Heart left ventricle (tissue), 13 donors: ENCODE measurements at regions not wholly inside any gene's neighbourhood (a gene's known extent, or its start where the extent isn't known, plus 50 kb on each side); places are given as distances from the start of the nearest gene placed in this dataset.

Experiments used
- CTCF ChIP-seq, 12 donors: fragments of 200-600 bp; sonication (generic) in 4 of 12; IDR thresholded peaks; one replicate each; pipeline versions ENCODE4 v1.5.0 to v1.8.0; 2018 to 2022; ENCODE audit warnings: antibody characterized with exemption in 12 of 12, mild to moderate bottlenecking in 5 of 12
- POLR2A ChIP-seq, 2 donors: fragments of 450-650 bp; IDR thresholded peaks; one replicate each; pipeline ENCODE4 v1.6.1; 2017; ENCODE audit warnings: antibody characterized with exemption in 2 of 2, mild to moderate bottlenecking in 2 of 2, moderate library complexity in 2 of 2
- donor health status: ischemic (EF 13 %, LVEDD 7.1; RV severe dilation, severe dysfunction).
- donor health status: DM: no; HTN: yes; CAD: no.
- donor health status: DM: no; HTN: no; CAD: no.
- donor health status: ischemic (EF 25% LVEDD 6.9; RV normal size, moderate dysfunction).
- donor health status: ischemic (EF 25% LVEDD 5.7; RV mildly dilated, moderate dysfunction).
- donor health status: ischemic (EF 35%, LVEDD 5.7; RV mildly dilated, moderate dysfunction).
- donor health status: nonischemic (EF 11% LVEDD 7.7; RV severe dilation, severe dysfunction).
- donor health status: DM: yes; HTN: yes; CAD: no.
- donor health status: PGD.
- donor health status: ischemic (EF 29% LVEDD 5.4; RV normal size, mild dysfunction).
- donor health status: nonischemic (EF 23%, LVEDD 6.1; RV moderate dilation, normal function).

- TF ChIP-seq CTCF (IDR thresholded peaks at IDR 0.05) (no peak), POLR2A (IDR thresholded peaks at IDR 0.05) (no peak)
Measured at GRCh38 chr3:194976049-194976451, 290.4 kb downstream of the FAM43A start.
